SK-N-SH treated with all-trans-retinoic acid at 6 μM for 48 hours (cell line): ENCODE measurements at regions not wholly inside any gene's neighbourhood (a gene's known extent, or its start where the extent isn't known, plus 50 kb on each side); places are given as distances from the start of the nearest gene placed in this dataset.

Source experiments
- BACH2 ChIP-seq: fragments of 250-450 bp; sonication (Bioruptor Pico); IDR thresholded peaks from 2 replicates; pipeline ENCODE4 v1.9.0; 2021; ENCODE audit warnings: mild to moderate bottlenecking, borderline replicate concordance
- CSDC2 ChIP-seq: fragments of 250-450 bp; sonication (Bioruptor Pico); IDR thresholded peaks from 2 replicates; pipeline ENCODE4 v1.5.0; 2020; ENCODE audit warnings: mild to moderate bottlenecking, moderate library complexity
- ESRRG ChIP-seq: fragments of 250-450 bp; sonication (Bioruptor Pico); IDR thresholded peaks from 2 replicates; pipeline ENCODE4 v1.6.1; 2021; ENCODE audit warnings: mild to moderate bottlenecking
- GLIS3 ChIP-seq: fragments of 250-450 bp; sonication (Bioruptor Pico); IDR thresholded peaks from 2 replicates; pipeline ENCODE4 v1.5.0; 2020; ENCODE audit warnings: mild to moderate bottlenecking, moderate library complexity
- ISL1 ChIP-seq: fragments of 250-450 bp; sonication (Bioruptor Pico); IDR thresholded peaks from 2 replicates; pipeline ENCODE4 v2.1.2; 2022; ENCODE audit warnings: mild to moderate bottlenecking, moderate library complexity
- RARB ChIP-seq: fragments of 250-450 bp; sonication (Bioruptor Pico); IDR thresholded peaks from 2 replicates; pipeline ENCODE4 v1.8.0; 2021; ENCODE audit warnings: mild to moderate bottlenecking, moderate library complexity
- TOX ChIP-seq: fragments of 250-450 bp; sonication (Bioruptor Pico); IDR thresholded peaks from 2 replicates; pipeline ENCODE4 v1.8.0; 2021; ENCODE audit warnings: mild to moderate bottlenecking, moderate library complexity, borderline replicate concordance
- ZFP3 ChIP-seq: fragments of 250-450 bp; sonication (Bioruptor Pico); IDR thresholded peaks from 2 replicates; pipeline ENCODE4 v1.5.0; 2020; ENCODE audit warnings: mild to moderate bottlenecking, moderate library complexity
- ZFP30 ChIP-seq: fragments of 450-650 bp; formaldehyde crosslinking; IDR thresholded peaks from 2 replicates; pipeline ENCODE4 v1.5.0; 2022; ENCODE audit warnings: mild to moderate bottlenecking, moderate library complexity
- ZNF565 ChIP-seq: fragments of 450-650 bp; formaldehyde crosslinking; conservative IDR thresholded peaks from 2 replicates; pipeline ENCODE4 v1.5.0; 2020; ENCODE audit warnings: low read depth, mild to moderate bottlenecking, moderate library complexity
- TF ChIP-seq, protein P1 (sequence below): fragments of 250-450 bp; sonication (Bioruptor Pico); IDR thresholded peaks from 2 replicates; pipeline ENCODE4 v1.8.0; 2020; ENCODE audit warnings: mild to moderate bottlenecking, moderate library complexity, borderline replicate concordance
- TF ChIP-seq, protein P2 (sequence below): fragments of 250-450 bp; sonication (Bioruptor Pico); IDR thresholded peaks from 2 replicates; pipeline ENCODE4 v1.5.1; 2020; ENCODE audit warnings: low read depth, mild to moderate bottlenecking, moderate library complexity
- TF ChIP-seq, protein P3 (sequence below): fragments of 250-450 bp; sonication (Bioruptor Pico); IDR thresholded peaks from 2 replicates; pipeline ENCODE4 v1.5.1; 2021; ENCODE audit warnings: mild to moderate bottlenecking, moderate library complexity

- TF ChIP-seq BACH2 (CRISPR knock-in tag) (no peak), ZNF565 (no peak), ZFP30 (CRISPR knock-in tag) (no peak), RARB (CRISPR knock-in tag) (no peak), ISL1 (CRISPR knock-in tag) (no peak), ESRRG (CRISPR knock-in tag) (no peak), CSDC2 (no peak), GLIS3 (no peak), ZFP3 (CRISPR knock-in tag) (no peak), TOX (CRISPR knock-in tag) (no peak)
- TF ChIP-seq, protein P1, sequence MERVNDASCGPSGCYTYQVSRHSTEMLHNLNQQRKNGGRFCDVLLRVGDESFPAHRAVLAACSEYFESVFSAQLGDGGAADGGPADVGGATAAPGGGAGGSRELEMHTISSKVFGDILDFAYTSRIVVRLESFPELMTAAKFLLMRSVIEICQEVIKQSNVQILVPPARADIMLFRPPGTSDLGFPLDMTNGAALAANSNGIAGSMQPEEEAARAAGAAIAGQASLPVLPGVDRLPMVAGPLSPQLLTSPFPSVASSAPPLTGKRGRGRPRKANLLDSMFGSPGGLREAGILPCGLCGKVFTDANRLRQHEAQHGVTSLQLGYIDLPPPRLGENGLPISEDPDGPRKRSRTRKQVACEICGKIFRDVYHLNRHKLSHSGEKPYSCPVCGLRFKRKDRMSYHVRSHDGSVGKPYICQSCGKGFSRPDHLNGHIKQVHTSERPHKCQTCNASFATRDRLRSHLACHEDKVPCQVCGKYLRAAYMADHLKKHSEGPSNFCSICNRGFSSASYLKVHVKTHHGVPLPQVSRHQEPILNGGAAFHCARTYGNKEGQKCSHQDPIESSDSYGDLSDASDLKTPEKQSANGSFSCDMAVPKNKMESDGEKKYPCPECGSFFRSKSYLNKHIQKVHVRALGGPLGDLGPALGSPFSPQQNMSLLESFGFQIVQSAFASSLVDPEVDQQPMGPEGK (CRISPR knock-in tag): no peak
- TF ChIP-seq, protein P2, sequence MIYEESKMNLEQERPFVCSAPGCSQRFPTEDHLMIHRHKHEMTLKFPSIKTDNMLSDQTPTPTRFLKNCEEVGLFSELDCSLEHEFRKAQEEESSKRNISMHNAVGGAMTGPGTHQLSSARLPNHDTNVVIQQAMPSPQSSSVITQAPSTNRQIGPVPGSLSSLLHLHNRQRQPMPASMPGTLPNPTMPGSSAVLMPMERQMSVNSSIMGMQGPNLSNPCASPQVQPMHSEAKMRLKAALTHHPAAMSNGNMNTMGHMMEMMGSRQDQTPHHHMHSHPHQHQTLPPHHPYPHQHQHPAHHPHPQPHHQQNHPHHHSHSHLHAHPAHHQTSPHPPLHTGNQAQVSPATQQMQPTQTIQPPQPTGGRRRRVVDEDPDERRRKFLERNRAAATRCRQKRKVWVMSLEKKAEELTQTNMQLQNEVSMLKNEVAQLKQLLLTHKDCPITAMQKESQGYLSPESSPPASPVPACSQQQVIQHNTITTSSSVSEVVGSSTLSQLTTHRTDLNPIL (CRISPR knock-in tag): no peak
- TF ChIP-seq, protein P3, sequence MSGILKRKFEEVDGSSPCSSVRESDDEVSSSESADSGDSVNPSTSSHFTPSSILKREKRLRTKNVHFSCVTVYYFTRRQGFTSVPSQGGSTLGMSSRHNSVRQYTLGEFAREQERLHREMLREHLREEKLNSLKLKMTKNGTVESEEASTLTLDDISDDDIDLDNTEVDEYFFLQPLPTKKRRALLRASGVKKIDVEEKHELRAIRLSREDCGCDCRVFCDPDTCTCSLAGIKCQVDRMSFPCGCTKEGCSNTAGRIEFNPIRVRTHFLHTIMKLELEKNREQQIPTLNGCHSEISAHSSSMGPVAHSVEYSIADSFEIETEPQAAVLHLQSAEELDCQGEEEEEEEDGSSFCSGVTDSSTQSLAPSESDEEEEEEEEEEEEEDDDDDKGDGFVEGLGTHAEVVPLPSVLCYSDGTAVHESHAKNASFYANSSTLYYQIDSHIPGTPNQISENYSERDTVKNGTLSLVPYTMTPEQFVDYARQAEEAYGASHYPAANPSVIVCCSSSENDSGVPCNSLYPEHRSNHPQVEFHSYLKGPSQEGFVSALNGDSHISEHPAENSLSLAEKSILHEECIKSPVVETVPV (CRISPR knock-in tag): no peak
Observed at GRCh38 chr12:38253778-38254177, 62.8 kb upstream of the ALG10B start.
